Brain microvascular endothelial cell (primary cell): ENCODE measurements at regions not wholly inside any gene's neighbourhood (a gene's known extent, or its start where the extent isn't known, plus 50 kb on each side); places are given as distances from the start of the nearest gene placed in this dataset.

Experiments
- DNase-seq: peaks from one replicate; pipeline ENCODE4 v3.0.0-alpha.2; 2020
- H3K27ac ChIP-seq: fragments of 250-450 bp; sonication (Bioruptor Pico); 2 replicates; pipeline ENCODE4 v1.5.1; 2020; ENCODE audit warnings: mild to moderate bottlenecking, moderate library complexity
- H3K27me3 ChIP-seq: fragments of 250-450 bp; sonication (Bioruptor Pico); replicated peaks from 2 replicates; pipeline ENCODE4 v1.5.1; 2020; ENCODE audit warnings: mild to moderate bottlenecking
- H3K36me3 ChIP-seq: fragments of 250-450 bp; sonication (Bioruptor Pico); replicated peaks from 2 replicates; pipeline ENCODE4 v1.5.1; 2020; ENCODE audit warnings: mild to moderate bottlenecking
- H3K4me3 ChIP-seq: 2 replicates; pipeline ENCODE4 v1.5.1; 2011; ENCODE audit warnings: low read depth, mild to moderate bottlenecking, control low read depth, low read length, moderate library complexity
- in situ Hi-C: cut with HindIII; loops from 2 replicates; pipeline ENCODE4 v1.10.0; 2017; ENCODE audit warnings: low sequenced_read_pairs, low pct_ligation_motif_present
- TF ChIP-seq, protein P1 (sequence below): IDR thresholded peaks from 2 replicates; pipeline ENCODE4 v1.5.1; 2011; ENCODE audit warnings: low read depth, mild to moderate bottlenecking, moderate library complexity, low read length, control low read depth, inconsistent platforms; ENCODE audit errors: missing control alignments

DNA sequence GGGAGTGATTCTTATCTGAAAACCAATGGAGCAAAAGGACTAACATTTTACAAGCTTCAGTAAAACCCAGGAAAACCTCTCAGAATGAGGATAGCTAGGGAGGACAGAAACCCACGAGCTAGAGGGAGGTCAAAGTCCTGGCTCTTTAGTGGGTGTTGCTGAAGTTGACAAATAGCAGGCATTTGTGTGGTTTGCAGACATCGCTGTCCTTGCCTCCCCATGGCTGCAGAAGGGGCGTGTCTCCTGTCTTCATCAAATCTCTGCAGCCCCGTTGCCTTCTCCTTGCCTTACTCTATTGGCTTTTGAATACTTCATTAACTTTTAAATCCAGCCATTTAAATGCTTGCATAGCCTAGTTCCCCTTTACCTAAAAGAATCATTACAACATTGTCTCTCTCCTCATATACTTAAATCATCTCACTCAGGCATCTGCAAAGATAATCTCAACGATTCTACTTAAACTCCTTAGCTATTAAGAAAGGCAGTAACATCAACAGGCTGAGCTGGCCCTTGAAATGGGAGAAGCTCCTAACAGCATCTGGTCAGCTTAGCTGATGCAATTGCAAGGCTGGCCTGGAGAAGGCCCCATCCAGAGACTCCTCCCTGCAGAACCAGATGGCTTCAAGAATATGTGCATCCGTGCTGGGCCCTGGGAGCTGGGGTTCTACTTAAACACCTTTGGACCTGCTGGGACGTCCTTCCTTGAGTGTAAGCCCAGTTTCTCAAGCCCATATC, 152.8 kb upstream of the TAS2R1 start:
- no peak for DNase-seq
- Histone ChIP-seq H3K4me3 (no peak overlapping the region), H3K27me3 (no peaks in the 10 kb centered on the region), H3K36me3 (no peaks in the 10 kb centered on the region), H3K27ac (no peak overlapping the region)
- TF ChIP-seq, protein P1, sequence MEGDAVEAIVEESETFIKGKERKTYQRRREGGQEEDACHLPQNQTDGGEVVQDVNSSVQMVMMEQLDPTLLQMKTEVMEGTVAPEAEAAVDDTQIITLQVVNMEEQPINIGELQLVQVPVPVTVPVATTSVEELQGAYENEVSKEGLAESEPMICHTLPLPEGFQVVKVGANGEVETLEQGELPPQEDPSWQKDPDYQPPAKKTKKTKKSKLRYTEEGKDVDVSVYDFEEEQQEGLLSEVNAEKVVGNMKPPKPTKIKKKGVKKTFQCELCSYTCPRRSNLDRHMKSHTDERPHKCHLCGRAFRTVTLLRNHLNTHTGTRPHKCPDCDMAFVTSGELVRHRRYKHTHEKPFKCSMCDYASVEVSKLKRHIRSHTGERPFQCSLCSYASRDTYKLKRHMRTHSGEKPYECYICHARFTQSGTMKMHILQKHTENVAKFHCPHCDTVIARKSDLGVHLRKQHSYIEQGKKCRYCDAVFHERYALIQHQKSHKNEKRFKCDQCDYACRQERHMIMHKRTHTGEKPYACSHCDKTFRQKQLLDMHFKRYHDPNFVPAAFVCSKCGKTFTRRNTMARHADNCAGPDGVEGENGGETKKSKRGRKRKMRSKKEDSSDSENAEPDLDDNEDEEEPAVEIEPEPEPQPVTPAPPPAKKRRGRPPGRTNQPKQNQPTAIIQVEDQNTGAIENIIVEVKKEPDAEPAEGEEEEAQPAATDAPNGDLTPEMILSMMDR: no peak
- in situ Hi-C loops: no loop called here

DNA sequence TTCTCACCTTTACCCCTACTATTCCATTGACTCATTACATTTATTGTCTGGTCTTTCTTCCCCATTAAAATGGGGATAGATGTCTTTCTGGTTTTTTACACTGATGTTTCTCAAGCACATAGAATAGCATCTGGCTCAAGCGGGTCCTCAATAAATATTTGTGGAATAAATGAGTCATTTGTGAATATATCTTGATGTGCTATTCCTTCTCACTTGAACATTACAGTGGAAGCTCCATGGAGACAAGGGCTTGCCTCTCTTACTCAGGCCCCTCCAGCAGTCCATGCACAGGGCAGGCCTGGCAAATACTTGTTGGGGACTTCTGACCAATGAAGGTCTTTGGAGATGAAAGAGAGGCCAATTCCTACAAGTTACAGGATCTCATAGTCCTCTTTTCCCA, 151.7 kb upstream of the TAS2R1 start:
- Histone ChIP-seq H3K4me3 (no peak overlapping the region), H3K27ac (no peak overlapping the region), H3K27me3 (no peaks in the 10 kb centered on the region), H3K36me3 (no peaks in the 10 kb centered on the region)
- DNase-seq: no peak
- TF ChIP-seq, protein P1: no peak
- in situ Hi-C loops: no loop called here

DNA sequence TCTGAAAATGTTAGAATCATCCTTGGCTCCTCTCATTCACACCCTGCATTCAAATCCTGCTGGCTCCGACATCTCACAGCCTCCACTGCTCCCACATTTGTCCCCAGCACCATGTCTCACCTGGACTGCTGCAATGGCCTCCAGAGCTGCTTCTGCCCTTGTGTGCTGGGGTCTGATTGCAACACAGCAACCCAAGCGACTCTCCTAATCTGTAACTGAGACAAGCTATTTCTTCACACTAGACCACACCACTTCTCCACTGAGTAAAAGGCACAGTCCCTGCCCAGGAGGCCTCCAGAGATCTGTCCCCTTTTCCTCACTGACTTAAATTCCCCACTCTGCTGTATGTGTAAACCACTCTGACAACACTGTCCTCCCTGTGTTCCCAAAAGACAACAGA, 151.1 kb upstream of the TAS2R1 start:
- DNase-seq: no peak
- in situ Hi-C loops: no loop called here
- TF ChIP-seq, protein P1: no peak

DNA sequence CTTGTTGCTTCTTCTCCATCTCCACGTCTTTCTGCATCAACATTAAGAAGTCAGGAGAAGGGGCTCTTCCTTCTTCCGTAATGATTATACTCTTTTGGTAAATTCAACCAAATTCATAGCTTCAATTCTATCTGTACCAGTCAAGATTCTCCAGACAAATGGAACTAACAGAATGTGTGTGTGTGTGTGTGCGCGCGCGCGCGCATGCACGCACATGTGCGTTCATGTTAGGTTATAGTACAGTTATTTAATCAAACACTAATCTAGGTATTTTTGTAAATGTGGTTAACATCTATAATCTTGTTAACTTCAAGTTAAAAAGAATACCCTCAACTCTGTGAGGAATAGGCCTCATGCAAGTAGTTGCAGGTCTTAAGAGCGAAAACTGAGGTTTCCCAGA, 150.3 kb upstream of the TAS2R1 start:
- in situ Hi-C loops: no loop called here
- no peaks in the 10 kb centered on the region for H3K36me3 ChIP-seq
- H3K27me3 ChIP-seq: no peaks in the 10 kb centered on the region
- no peak for DNase-seq
- H3K27ac ChIP-seq: no peak overlapping the region
- TF ChIP-seq, protein P1: no peak
- H3K4me3 ChIP-seq: no peak overlapping the region

More for the DNA sequence above, 151.1 kb upstream of the TAS2R1 start:
- Histone ChIP-seq H3K27me3 (no peaks in the 10 kb centered on the region), H3K4me3 (no peak overlapping the region), H3K36me3 (no peaks in the 10 kb centered on the region), H3K27ac (no peak overlapping the region)

DNA sequence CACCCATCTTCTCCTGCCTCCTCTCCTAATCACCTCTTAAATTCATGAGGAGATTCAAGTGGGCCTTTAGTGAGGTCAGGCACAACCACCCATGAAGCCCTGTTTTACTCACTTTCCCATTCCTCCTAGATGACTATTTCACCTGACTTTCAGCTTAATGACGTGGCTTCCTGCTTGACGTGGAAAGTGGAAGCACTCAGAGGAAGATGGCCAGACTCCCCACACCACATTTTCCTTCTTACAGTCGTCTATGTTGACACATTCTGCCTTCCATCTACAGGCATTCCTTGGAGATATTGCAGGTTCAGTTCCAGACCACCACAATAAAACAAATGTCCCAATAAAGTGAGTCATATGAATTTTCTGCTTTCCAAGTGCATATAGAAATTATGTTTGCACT, 146.4 kb upstream of the TAS2R1 start:
- TF ChIP-seq, protein P1: no peak
- Histone ChIP-seq H3K36me3 (no peaks in the 10 kb centered on the region), H3K4me3 (no peak overlapping the region), H3K27me3 (no peaks in the 10 kb centered on the region), H3K27ac (no peak overlapping the region)
- in situ Hi-C loops: no loop called here
- peak; percentile 32 for DNase-seq

DNA sequence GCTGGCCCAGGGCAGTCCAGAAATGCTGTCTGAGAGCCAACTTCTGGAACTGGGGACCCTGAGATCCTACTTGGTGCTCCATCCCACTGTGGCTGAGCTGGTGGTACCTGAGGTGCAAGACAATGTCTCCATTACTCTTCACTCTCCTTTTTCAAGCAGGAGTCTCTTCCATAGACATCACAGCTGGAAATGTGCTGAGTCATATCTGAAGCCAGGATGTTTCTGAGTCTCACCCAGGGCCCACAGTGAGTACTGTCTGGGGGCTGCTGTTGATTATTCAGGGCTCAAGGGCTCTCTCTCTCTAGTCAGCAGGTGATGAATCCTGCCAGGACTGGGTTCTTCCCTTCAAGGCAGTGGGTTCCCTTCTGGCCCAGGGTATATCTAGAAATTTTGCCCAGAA, 145.2 kb upstream of the TAS2R1 start:
- H3K27ac ChIP-seq: peak overlapping the region; percentile 3
- TF ChIP-seq, protein P1: no peak
- no peaks in the 10 kb centered on the region for H3K36me3 ChIP-seq
- no peak overlapping the region for H3K4me3 ChIP-seq
- H3K27me3 ChIP-seq: no peaks in the 10 kb centered on the region
- in situ Hi-C loops: no loop called here
- peak; percentile 49 for DNase-seq
